Osteocyte (in vitro differentiated cells): ENCODE measurements at regions not wholly inside any gene's neighbourhood (a gene's known extent, or its start where the extent isn't known, plus 50 kb on each side); places are given as distances from the start of the nearest gene placed in this dataset.
"Not testable (repeated sequence)": the region's sequence is repeated elsewhere in the genome, so short reads cannot be mapped to it uniquely, and the experiment has no call there.

Experiments
- DNase-seq: peaks from one replicate; pipeline ENCODE4 v3.0.0; 2021; ENCODE audit warnings: mixed read lengths; ENCODE audit not compliant: unreplicated experiment; ENCODE audit errors: extremely low spot score
- H3K27ac Mint-ChIP-seq: one replicate; pipeline ENCODE4 v1.8.0; 2021; ENCODE audit warnings: mild to moderate bottlenecking, mixed read lengths; ENCODE audit not compliant: unreplicated experiment
- H3K27me3 Mint-ChIP-seq: one replicate; pipeline ENCODE4 v1.8.0; 2021; ENCODE audit warnings: mixed read lengths; ENCODE audit not compliant: unreplicated experiment
- H3K36me3 Mint-ChIP-seq: one replicate; pipeline ENCODE4 v1.8.0; 2021; ENCODE audit warnings: mixed read lengths; ENCODE audit not compliant: unreplicated experiment
- H3K4me1 Mint-ChIP-seq: one replicate; pipeline ENCODE4 v1.8.0; 2021; ENCODE audit warnings: mixed read lengths; ENCODE audit not compliant: unreplicated experiment
- H3K4me3 Mint-ChIP-seq: one replicate; pipeline ENCODE4 v1.8.0; 2021; ENCODE audit warnings: mild to moderate bottlenecking, moderate library complexity, mixed read lengths; ENCODE audit not compliant: unreplicated experiment
- H3K9me3 Mint-ChIP-seq: one replicate; pipeline ENCODE4 v1.8.0; 2021; ENCODE audit warnings: mixed read lengths; ENCODE audit not compliant: unreplicated experiment
- TF ChIP-seq, protein P1 (sequence below): fragments of 200-600 bp; sonication (generic); IDR thresholded peaks from 2 replicates; pipeline ENCODE4 v1.5.0; 2021; ENCODE audit warnings: antibody characterized with exemption, mild to moderate bottlenecking, moderate library complexity

DNA sequence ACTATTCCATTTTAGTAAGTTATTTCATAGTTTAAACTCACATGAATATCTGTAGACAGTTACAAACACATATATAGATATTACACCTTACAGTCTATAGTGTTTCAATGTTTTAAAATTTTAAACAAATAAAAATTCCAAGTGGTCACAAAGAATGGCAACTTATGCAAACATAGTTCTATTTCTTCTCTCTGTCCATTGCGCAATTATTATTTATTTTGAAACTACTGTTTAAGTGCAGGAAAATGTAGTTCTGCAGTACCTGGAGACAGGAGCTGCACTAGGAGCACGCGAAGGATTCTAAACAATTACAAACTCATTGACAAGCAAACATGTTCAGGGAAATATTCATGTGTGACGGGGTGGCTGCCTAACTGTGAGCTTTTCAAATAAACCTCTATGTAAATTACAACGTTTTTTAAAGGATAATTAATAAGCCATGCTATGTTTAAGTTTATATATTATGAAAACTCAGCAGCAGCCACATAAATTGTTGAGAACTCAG, 312.0 kb upstream of the DUSP10 start:
- H3K27ac Mint-ChIP-seq, result no peak overlapping the region
- H3K36me3 Mint-ChIP-seq, result no peaks in the 10 kb centered on the region
- H3K4me1 Mint-ChIP-seq, result peaks cover 2% of the 10 kb centered on the region
- TF ChIP-seq, protein P1, sequence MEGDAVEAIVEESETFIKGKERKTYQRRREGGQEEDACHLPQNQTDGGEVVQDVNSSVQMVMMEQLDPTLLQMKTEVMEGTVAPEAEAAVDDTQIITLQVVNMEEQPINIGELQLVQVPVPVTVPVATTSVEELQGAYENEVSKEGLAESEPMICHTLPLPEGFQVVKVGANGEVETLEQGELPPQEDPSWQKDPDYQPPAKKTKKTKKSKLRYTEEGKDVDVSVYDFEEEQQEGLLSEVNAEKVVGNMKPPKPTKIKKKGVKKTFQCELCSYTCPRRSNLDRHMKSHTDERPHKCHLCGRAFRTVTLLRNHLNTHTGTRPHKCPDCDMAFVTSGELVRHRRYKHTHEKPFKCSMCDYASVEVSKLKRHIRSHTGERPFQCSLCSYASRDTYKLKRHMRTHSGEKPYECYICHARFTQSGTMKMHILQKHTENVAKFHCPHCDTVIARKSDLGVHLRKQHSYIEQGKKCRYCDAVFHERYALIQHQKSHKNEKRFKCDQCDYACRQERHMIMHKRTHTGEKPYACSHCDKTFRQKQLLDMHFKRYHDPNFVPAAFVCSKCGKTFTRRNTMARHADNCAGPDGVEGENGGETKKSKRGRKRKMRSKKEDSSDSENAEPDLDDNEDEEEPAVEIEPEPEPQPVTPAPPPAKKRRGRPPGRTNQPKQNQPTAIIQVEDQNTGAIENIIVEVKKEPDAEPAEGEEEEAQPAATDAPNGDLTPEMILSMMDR, result no peak
- no peaks in the 10 kb centered on the region for H3K9me3 Mint-ChIP-seq
- DNase-seq, result no peak
- no peak overlapping the region for H3K4me3 Mint-ChIP-seq
- peaks cover 7% of the 10 kb centered on the region for H3K27me3 Mint-ChIP-seq

DNA sequence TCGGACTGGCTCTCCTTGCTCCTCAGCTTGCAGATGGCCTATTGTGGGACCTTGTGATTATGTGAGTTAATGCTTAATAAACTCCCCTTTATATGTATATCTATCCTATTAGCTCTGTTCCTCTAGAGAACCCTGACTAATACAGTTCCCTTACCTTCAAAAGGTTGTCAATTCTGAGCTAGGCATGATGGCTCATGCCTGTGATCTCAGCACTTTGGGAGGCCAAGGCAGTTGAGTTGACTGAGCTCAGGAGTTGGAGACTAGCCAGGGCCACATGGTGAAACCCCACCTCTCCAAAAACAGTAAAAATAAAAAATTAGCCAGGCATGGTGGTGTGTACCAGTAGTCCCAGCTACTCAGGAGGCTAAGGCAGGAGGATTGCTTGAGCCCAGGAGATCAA, 309.4 kb upstream of the DUSP10 start:
- not testable (repeated sequence) for H3K36me3 Mint-ChIP-seq, H3K4me1 Mint-ChIP-seq, DNase-seq, H3K27me3 Mint-ChIP-seq, H3K27ac Mint-ChIP-seq, H3K9me3 Mint-ChIP-seq, H3K4me3 Mint-ChIP-seq

DNA sequence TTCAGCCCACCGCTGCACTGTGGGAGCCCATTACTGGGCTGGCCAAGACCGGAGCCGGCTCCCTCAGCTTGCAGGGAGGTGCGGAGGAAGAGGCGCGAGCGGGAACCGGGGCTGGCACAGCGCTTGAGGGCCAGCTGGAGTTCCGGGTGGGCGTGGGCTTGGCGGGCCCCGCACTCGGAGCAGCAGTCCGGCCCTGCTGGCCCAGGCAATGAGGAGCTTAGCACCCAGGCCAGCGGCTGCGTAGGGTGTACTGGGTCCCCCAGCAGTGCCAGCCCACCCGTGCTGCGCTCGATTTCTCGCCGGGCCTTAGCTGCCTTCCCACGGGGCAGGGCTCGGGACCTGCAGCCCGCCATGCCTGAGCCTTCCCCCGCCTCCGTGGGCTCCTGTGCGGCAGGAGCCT, 307.8 kb upstream of the DUSP10 start:
- H3K36me3 Mint-ChIP-seq, H3K9me3 Mint-ChIP-seq, H3K27ac Mint-ChIP-seq, DNase-seq, H3K27me3 Mint-ChIP-seq, H3K4me1 Mint-ChIP-seq, H3K4me3 Mint-ChIP-seq: not testable (repeated sequence)

DNA sequence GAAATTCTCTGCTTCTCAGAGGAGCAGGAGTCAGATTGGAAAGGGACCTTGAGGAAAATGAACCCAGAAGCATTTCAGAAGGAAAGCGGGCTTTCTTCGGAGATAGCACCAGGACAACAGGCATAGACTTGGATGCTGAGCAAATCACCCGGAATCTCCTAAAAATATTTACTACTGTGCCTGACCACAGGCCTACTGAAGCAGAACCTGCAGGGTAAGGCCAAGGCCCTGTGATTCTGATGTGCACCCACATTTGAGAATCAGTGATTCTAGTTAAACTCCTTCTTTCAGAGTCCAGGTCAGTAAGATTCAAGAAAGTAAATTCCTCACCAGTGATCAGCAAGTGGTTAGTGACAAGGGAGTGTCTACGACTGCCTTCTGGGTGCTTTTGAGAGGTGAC, 307.3 kb upstream of the DUSP10 start:
- TF ChIP-seq, protein P1, result no peak

DNA sequence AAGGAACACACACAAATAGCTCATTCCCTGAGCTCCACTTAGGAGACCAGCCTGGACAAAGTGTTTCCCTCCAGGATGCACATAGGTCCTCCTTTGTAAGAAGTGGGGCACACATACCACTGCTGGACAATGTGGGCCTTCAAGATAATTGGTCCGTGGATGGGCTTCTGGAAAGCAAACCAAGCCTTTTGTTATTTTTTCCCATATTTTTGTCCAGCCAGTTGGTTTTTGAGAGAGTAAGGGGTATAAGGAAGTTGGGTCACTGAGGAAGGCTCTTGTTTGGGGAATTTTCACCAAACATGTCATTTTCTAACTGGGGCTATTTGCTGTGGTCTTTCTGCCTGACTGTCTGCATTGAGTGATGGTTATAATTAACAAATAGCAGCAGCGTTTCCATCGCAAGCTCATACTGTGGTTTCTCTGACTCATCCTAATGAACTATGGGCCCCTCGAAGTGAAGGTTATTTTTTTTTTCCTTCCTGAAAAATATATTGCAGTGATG, 306.3 kb upstream of the DUSP10 start:
- peaks cover 5% of the 10 kb centered on the region for H3K27me3 Mint-ChIP-seq
- DNase-seq, result no peak
- H3K4me1 Mint-ChIP-seq, result peaks cover 3% of the 10 kb centered on the region
- no peaks in the 10 kb centered on the region for H3K36me3 Mint-ChIP-seq
- no peak overlapping the region for H3K4me3 Mint-ChIP-seq
- TF ChIP-seq, protein P1, result no peak
- no peaks in the 10 kb centered on the region for H3K9me3 Mint-ChIP-seq
- H3K27ac Mint-ChIP-seq, result no peak overlapping the region

More for the DNA sequence above, 307.3 kb upstream of the DUSP10 start:
- DNase-seq, result no peak
- H3K4me1 Mint-ChIP-seq, result peaks cover 3% of the 10 kb centered on the region
- no peak overlapping the region for H3K4me3 Mint-ChIP-seq
- no peaks in the 10 kb centered on the region for H3K36me3 Mint-ChIP-seq
- H3K27ac Mint-ChIP-seq, result no peak overlapping the region
- no peaks in the 10 kb centered on the region for H3K9me3 Mint-ChIP-seq
- peaks cover 5% of the 10 kb centered on the region for H3K27me3 Mint-ChIP-seq

DNA sequence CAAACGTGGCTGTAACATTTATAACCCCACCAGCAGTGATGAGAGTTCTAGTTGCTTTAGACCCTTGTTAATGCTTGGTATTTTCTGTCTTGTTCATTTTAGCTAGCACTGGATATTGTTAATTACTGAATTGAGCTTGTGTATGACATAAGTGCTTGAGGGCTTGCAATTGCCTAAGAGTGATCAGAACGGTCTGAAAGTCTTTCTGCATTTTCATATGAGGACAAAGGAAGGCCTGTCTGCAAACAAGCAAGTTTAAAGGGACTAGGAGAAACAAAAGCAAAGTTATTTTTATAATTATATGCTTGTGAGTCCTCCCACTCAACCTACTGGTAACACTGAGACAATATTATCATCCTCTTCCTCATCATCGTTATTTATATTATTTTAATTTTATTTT, 305.5 kb upstream of the DUSP10 start:
- no peaks in the 10 kb centered on the region for H3K36me3 Mint-ChIP-seq
- TF ChIP-seq, protein P1, result no peak
- no peaks in the 10 kb centered on the region for H3K9me3 Mint-ChIP-seq
- H3K4me1 Mint-ChIP-seq, result peaks cover 3% of the 10 kb centered on the region
- H3K4me3 Mint-ChIP-seq, result no peak overlapping the region
- DNase-seq, result no peak
- no peak overlapping the region for H3K27ac Mint-ChIP-seq
- peaks cover under 1% of the 10 kb centered on the region for H3K27me3 Mint-ChIP-seq
